ENCODE measurements at regions not wholly inside any gene's neighbourhood (a gene's known extent, or its start where the extent isn't known, plus 50 kb on each side); places are given as distances from the start of the nearest gene placed in this dataset.

- Histone ChIP-seq H3K4me1 (ENCODE audit: insufficient read depth) (no peaks in the 10 kb centered on the region), H3K36me3 (no peaks in the 10 kb centered on the region), H3K27me3 (no peaks in the 10 kb centered on the region), H3K9me3 (no peaks in the 10 kb centered on the region), H3K27ac (no peak overlapping the region), H3K4me3 (no peak overlapping the region)
- 70 to 82% (median 72%) methylated on average over 4 of the region's 4 CpGs for WGBS, 3 donors
- TF ChIP-seq EP300 (IDR thresholded peaks at IDR 0.05) (no peak), POLR2A (IDR thresholded peaks at IDR 0.05) (no peak)
- TF ChIP-seq, protein P1, sequence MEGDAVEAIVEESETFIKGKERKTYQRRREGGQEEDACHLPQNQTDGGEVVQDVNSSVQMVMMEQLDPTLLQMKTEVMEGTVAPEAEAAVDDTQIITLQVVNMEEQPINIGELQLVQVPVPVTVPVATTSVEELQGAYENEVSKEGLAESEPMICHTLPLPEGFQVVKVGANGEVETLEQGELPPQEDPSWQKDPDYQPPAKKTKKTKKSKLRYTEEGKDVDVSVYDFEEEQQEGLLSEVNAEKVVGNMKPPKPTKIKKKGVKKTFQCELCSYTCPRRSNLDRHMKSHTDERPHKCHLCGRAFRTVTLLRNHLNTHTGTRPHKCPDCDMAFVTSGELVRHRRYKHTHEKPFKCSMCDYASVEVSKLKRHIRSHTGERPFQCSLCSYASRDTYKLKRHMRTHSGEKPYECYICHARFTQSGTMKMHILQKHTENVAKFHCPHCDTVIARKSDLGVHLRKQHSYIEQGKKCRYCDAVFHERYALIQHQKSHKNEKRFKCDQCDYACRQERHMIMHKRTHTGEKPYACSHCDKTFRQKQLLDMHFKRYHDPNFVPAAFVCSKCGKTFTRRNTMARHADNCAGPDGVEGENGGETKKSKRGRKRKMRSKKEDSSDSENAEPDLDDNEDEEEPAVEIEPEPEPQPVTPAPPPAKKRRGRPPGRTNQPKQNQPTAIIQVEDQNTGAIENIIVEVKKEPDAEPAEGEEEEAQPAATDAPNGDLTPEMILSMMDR (IDR thresholded peaks at IDR 0.05), result no peak
- DNase-seq, result no peak
- intact Hi-C loops (cut with DNase I), result no loop called here
These were observed 303.1 kb downstream of the CDH26 start for GRCh38 chr20:60261333-60261732.

DNA sequence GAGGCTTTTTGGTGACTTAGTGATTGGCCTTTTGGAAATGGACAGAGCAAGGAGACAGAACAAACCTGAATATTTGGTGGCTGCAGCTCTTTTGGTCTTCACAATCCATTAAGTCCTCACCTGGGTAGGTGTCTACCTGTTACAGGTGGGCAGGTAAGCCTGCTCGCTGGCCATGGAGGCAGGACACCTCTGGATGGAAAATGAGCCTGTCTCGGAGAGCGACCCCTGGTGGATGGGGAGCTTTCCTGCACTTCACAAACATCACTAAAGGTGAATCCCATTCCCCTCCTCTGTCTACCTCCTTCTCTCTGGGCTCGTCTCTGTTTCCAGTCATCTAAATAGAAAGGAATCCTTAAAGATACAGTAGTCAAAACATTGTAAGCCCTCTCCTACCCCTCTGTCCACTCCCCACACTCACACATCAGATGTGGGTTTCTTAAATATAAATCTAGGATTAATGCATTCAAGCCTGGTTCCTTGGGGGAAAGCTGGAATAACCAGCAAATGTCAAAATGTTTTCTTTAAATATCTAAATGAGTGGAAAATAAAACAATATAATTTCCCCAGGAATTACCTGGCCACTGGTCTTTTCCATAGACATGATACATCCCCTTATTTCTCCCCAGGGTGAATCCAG is 304.9 kb downstream of the CDH26 start:
- H3K27me3 ChIP-seq, result no peaks in the 10 kb centered on the region
- no peak for DNase-seq
- no peaks in the 10 kb centered on the region for H3K4me1 ChIP-seq (ENCODE audit: insufficient read depth)
- H3K36me3 ChIP-seq, result no peaks in the 10 kb centered on the region
- no peak for TF ChIP-seq POLR2A (IDR thresholded peaks at IDR 0.05)
- no peak overlapping the region for H3K4me3 ChIP-seq
- H3K27ac ChIP-seq, result no peak overlapping the region
- WGBS, 3 donors, result 18 to 27% (median 26%) methylated on average over 4 of the region's 4 CpGs
- no peaks in the 10 kb centered on the region for H3K9me3 ChIP-seq
- intact Hi-C loops (cut with DNase I), result no loop called here

DNA sequence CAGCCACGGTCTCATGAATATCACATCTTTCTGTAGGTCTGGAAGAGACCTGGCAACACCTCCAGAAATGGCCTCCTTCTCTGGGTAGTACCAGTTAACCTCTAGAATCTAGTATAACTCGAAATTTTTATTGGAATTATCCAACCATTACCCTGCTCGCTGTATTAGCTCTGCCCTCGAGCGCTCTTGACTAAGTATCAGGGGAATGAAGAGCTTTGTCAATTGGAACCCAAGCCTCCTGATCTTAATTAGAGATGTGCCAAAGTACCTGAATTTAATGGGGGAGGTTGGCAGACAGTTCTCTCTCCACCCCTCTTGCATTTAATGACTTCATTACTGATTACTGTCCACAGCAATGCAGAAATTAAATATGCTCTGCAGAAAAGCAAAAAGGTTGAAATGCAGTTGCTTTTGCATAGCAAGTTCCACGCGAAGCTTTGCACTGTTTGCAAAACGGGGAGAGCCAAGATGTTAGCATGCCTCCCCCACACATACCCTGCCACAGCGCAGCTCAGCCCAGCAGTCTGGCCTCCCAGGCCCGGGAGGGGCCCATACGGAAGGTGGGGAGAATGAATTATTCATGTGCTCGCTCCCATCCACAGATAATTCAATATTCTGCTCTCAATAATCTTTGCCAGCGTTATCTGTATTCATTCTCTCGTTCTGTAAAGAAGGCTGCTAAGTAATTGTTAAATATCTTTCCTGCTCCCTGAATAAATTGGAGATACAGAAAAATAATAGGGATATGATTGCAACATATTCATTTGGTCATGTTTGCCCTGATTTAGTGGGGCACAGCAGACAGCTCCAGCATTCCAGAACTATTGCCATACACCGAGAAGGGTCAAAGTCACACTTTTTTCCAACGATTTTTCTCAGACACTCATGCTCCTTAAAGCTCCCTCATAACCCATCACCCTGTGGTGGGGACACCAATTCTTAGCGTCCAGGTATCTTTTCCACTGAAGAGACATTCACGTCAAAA is 305.8 kb downstream of the CDH26 start:
- Histone ChIP-seq H3K27ac (no peak overlapping the region), H3K27me3 (no peaks in the 10 kb centered on the region), H3K36me3 (no peaks in the 10 kb centered on the region), H3K4me1 (ENCODE audit: insufficient read depth) (no peaks in the 10 kb centered on the region), H3K9me3 (no peaks in the 10 kb centered on the region), H3K4me3 (no peak overlapping the region)
- 21 to 24% (median 23%) methylated on average over 18 of the region's 18 CpGs for WGBS, 3 donors
- TF ChIP-seq EP300 (IDR thresholded peaks at IDR 0.05) (no peak), POLR2A (IDR thresholded peaks at IDR 0.05) (no peak)
- TF ChIP-seq, protein P1 (IDR thresholded peaks at IDR 0.05), result no peak
- DNase-seq, result no peak
- intact Hi-C loops (cut with DNase I), result no loop called here

DNA sequence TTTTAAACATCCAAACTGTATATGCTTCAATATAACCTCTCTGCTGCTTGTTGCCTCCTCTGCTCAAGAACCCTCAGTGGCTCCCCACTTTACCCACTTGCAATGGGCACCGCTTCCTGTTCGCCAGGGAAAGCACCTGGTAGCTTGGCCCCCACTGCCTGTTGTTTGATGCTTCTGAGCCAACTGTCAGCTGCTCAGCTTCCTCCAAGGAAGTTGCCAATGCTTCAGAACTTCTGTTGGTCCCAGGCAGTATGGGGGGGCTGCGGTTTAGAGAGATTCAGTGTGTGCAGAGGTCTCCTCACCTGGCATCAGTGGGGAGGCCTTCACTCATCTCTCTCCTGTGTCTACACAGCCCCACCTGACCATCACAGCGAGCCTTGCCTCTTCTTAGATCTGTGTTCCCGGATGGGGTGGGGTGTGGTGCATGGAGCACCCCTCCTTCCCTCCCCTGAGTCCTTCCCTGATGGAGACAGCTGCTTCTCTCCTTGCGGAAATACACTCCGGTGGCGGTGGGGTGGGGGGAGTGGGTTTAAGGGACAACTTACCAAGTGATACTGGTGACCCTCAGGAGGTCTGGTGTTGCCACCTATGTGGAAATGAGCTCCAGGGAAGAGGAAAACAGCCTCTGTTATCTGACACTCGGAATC is 308.1 kb downstream of the CDH26 start:
- no peaks in the 10 kb centered on the region for H3K36me3 ChIP-seq
- DNase-seq, result no peak
- intact Hi-C loops (cut with DNase I), result no loop called here
- no peaks in the 10 kb centered on the region for H3K9me3 ChIP-seq
- no peaks in the 10 kb centered on the region for H3K4me1 ChIP-seq (ENCODE audit: insufficient read depth)
- H3K27ac ChIP-seq, result no peak overlapping the region
- H3K27me3 ChIP-seq, result no peaks in the 10 kb centered on the region
- H3K4me3 ChIP-seq, result no peak overlapping the region
- 78 to 88% (median 81%) methylated on average over 9 of the region's 9 CpGs for WGBS, 3 donors
- no peak for TF ChIP-seq EP300 (IDR thresholded peaks at IDR 0.05)
- TF ChIP-seq, protein P1 (IDR thresholded peaks at IDR 0.05), result no peak
- TF ChIP-seq POLR2A (IDR thresholded peaks at IDR 0.05), result no peak
